WTC11 (cell line): ENCODE measurements at regions not wholly inside any gene's neighbourhood (a gene's known extent, or its start where the extent isn't known, plus 50 kb on each side); places are given as distances from the start of the nearest gene placed in this dataset.

ENCODE experiments used
- ATAC-seq: fragments of 200-7000 bp; cut with Tn5 transposase; 2 replicates; pipeline ENCODE4 v1.10.0; 2021; ENCODE audit warnings: mild to moderate bottlenecking, moderate library complexity
- CTCF ChIA-PET: fragments of 300-600 bp; sonication (Branson Sonifier 250); formaldehyde crosslinking; loops from one replicate; lab custom pipeline; 2021; ENCODE audit warnings: antibody characterized with exemption; lab: Charles Lee
- POLR2A ChIA-PET: fragments of 350-600 bp; sonication (Branson Sonifier 250); formaldehyde crosslinking; loops from one replicate; lab custom pipeline; 2021; ENCODE audit warnings: antibody characterized with exemption; lab: Charles Lee
- DNase-seq: peaks from one replicate; pipeline ENCODE4 v3.0.0; 2021; ENCODE audit warnings: low spot score
- H3K27ac Mint-ChIP-seq: 2 replicates; pipeline ENCODE4 v1.8.0; 2021; ENCODE audit warnings: mixed read lengths
- H3K27me3 Mint-ChIP-seq: 2 replicates; pipeline ENCODE4 v1.8.0; 2021; ENCODE audit warnings: low read depth, mild to moderate bottlenecking, moderate library complexity, mixed read lengths
- H3K36me3 Mint-ChIP-seq: 2 replicates; pipeline ENCODE4 v1.8.0; 2021; ENCODE audit warnings: mixed read lengths
- H3K4me1 Mint-ChIP-seq: 2 replicates; pipeline ENCODE4 v1.8.0; 2022; ENCODE audit warnings: mixed read lengths
- H3K4me3 Mint-ChIP-seq: 2 replicates; pipeline ENCODE4 v1.8.0; 2021; ENCODE audit warnings: mild to moderate bottlenecking, moderate library complexity, mixed read lengths
- H3K9me3 Mint-ChIP-seq: 2 replicates; pipeline ENCODE4 v1.8.0; 2021; ENCODE audit warnings: mixed read lengths
- AFF4 ChIP-seq: sonication (generic); formaldehyde crosslinking; IDR thresholded peaks from 2 replicates; pipeline ENCODE4 v1.8.1; 2023; ENCODE audit warnings: mild to moderate bottlenecking, missing genetic modification reagents, borderline replicate concordance
- ATF3 ChIP-seq: sonication (generic); formaldehyde crosslinking; conservative IDR thresholded peaks from 2 replicates; pipeline ENCODE4 v1.8.1; 2022; ENCODE audit warnings: mild to moderate bottlenecking, missing genetic modification reagents
- GABPB1 ChIP-seq: sonication (generic); formaldehyde crosslinking; IDR thresholded peaks from 2 replicates; pipeline ENCODE4 v1.8.1; 2023; ENCODE audit warnings: mild to moderate bottlenecking, missing genetic modification reagents
- HMGXB4 ChIP-seq: sonication (generic); formaldehyde crosslinking; IDR thresholded peaks from 2 replicates; pipeline ENCODE4 v1.8.1; 2023; ENCODE audit warnings: mild to moderate bottlenecking, moderate library complexity, missing genetic modification reagents
- MXD4 ChIP-seq: fragments of 250-450 bp; sonication (Bioruptor Pico); IDR thresholded peaks from 2 replicates; pipeline ENCODE4 v1.8.0; 2021; ENCODE audit warnings: mild to moderate bottlenecking, moderate library complexity, borderline replicate concordance
- TP53 ChIP-seq: sonication (generic); formaldehyde crosslinking; IDR thresholded peaks from 2 replicates; pipeline ENCODE4 v1.8.1; 2023; ENCODE audit warnings: mild to moderate bottlenecking, missing genetic modification reagents
- ZNF121 ChIP-seq: sonication (generic); formaldehyde crosslinking; IDR thresholded peaks from 2 replicates; pipeline ENCODE4 v1.8.0; 2023; ENCODE audit warnings: missing genetic modification reagents
- ZNF219 ChIP-seq: sonication (generic); formaldehyde crosslinking; IDR thresholded peaks from 2 replicates; pipeline ENCODE4 v1.8.0; 2023; ENCODE audit warnings: missing genetic modification reagents, mild to moderate bottlenecking, borderline replicate concordance
- ZNF416 ChIP-seq: fragments of 250-450 bp; sonication (Bioruptor Pico); IDR thresholded peaks from 2 replicates; pipeline ENCODE4 v1.9.0; 2021; ENCODE audit warnings: mild to moderate bottlenecking, inconsistent platforms
- ZNF425 ChIP-seq: fragments of 250-450 bp; sonication (Bioruptor Pico); conservative IDR thresholded peaks from 2 replicates; pipeline ENCODE4 v1.9.0; 2021; ENCODE audit warnings: mild to moderate bottlenecking
- TF ChIP-seq, protein P1 (sequence below): sonication (generic); formaldehyde crosslinking; IDR thresholded peaks from 2 replicates; pipeline ENCODE4 v1.8.0; 2023; ENCODE audit warnings: missing genetic modification reagents, mild to moderate bottlenecking, borderline replicate concordance
- TF ChIP-seq, protein P2 (sequence below): sonication (generic); formaldehyde crosslinking; IDR thresholded peaks from 2 replicates; pipeline ENCODE4 v1.8.1; 2022; ENCODE audit warnings: low read depth, mild to moderate bottlenecking, moderate library complexity, missing genetic modification reagents, borderline replicate concordance
- TF ChIP-seq, protein P3 (sequence below): fragments of 250-450 bp; sonication (Bioruptor Pico); IDR thresholded peaks from 2 replicates; pipeline ENCODE4 v1.9.0; 2021; ENCODE audit warnings: mild to moderate bottlenecking, borderline replicate concordance

GRCh38 chr6:48671505-48671904 is 560.5 kb upstream of the PTCHD4 start:
- DNase-seq (no peak), ATAC-seq (no peak)
- POLR2A ChIA-PET: no interaction called here
- CTCF ChIA-PET: no interaction called here
- Mint-ChIP-seq H3K4me1 (no peaks in the 10 kb centered on the region; the same call in 1 of the 2 replicates), H3K9me3 (peaks cover 26% of the 10 kb centered on the region), H3K36me3 (peaks cover 14% of the 10 kb centered on the region), H3K4me3 (no peak overlapping the region), H3K27me3 (no peaks in the 10 kb centered on the region), H3K27ac (no peak overlapping the region)
- TF ChIP-seq, protein P1, sequence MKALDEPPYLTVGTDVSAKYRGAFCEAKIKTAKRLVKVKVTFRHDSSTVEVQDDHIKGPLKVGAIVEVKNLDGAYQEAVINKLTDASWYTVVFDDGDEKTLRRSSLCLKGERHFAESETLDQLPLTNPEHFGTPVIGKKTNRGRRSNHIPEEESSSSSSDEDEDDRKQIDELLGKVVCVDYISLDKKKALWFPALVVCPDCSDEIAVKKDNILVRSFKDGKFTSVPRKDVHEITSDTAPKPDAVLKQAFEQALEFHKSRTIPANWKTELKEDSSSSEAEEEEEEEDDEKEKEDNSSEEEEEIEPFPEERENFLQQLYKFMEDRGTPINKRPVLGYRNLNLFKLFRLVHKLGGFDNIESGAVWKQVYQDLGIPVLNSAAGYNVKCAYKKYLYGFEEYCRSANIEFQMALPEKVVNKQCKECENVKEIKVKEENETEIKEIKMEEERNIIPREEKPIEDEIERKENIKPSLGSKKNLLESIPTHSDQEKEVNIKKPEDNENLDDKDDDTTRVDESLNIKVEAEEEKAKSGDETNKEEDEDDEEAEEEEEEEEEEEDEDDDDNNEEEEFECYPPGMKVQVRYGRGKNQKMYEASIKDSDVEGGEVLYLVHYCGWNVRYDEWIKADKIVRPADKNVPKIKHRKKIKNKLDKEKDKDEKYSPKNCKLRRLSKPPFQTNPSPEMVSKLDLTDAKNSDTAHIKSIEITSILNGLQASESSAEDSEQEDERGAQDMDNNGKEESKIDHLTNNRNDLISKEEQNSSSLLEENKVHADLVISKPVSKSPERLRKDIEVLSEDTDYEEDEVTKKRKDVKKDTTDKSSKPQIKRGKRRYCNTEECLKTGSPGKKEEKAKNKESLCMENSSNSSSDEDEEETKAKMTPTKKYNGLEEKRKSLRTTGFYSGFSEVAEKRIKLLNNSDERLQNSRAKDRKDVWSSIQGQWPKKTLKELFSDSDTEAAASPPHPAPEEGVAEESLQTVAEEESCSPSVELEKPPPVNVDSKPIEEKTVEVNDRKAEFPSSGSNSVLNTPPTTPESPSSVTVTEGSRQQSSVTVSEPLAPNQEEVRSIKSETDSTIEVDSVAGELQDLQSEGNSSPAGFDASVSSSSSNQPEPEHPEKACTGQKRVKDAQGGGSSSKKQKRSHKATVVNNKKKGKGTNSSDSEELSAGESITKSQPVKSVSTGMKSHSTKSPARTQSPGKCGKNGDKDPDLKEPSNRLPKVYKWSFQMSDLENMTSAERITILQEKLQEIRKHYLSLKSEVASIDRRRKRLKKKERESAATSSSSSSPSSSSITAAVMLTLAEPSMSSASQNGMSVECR (CRISPR knock-in tag): no peak
- TF ChIP-seq ZNF121 (no peak), ZNF416 (CRISPR knock-in tag) (no peak)

DNA sequence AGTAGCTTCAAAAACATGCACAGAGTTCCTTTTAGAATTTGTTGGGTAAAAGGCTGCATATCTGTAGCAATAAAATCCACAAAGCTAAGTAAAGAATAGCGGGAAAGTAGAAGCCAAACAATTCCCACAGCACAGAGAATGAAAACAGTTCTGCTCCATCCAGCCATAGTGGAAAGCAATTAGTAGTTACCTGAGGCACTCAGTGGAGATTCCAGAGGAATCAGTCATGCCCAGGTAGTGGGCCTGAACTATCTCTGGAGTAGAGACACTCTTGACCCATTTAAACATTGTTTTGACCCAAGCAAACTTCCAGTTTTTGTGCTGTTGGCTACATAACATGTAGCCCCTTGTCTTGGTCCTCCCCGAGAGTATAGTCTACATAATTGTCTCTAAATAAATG is 559.5 kb upstream of the PTCHD4 start:
- no peaks in the 10 kb centered on the region for H3K27me3 Mint-ChIP-seq
- TF ChIP-seq GABPB1 (CRISPR knock-in tag): no peak
- TF ChIP-seq, protein P2, sequence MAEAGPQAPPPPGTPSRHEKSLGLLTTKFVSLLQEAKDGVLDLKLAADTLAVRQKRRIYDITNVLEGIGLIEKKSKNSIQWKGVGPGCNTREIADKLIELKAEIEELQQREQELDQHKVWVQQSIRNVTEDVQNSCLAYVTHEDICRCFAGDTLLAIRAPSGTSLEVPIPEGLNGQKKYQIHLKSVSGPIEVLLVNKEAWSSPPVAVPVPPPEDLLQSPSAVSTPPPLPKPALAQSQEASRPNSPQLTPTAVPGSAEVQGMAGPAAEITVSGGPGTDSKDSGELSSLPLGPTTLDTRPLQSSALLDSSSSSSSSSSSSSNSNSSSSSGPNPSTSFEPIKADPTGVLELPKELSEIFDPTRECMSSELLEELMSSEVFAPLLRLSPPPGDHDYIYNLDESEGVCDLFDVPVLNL: no peak
- no peak for TF ChIP-seq HMGXB4 (CRISPR knock-in tag)
- TF ChIP-seq MXD4 (CRISPR knock-in tag): no peak
- no peak for TF ChIP-seq ATF3
- no peak for TF ChIP-seq ZNF425 (CRISPR knock-in tag)
- TF ChIP-seq ZNF219 (CRISPR knock-in tag): no peak
- TF ChIP-seq ZNF121: no peak
- TF ChIP-seq, all 79 proteins: peak for 0
- DNase-seq (no peak), ATAC-seq (no peak)
- H3K36me3 Mint-ChIP-seq: peaks cover 14% of the 10 kb centered on the region
- CTCF ChIA-PET: no interaction called here
- H3K9me3 Mint-ChIP-seq: peaks cover 26% of the 10 kb centered on the region
- POLR2A ChIA-PET: no interaction called here
- H3K4me3 Mint-ChIP-seq: no peak overlapping the region
- H3K27ac Mint-ChIP-seq: no peak overlapping the region
- no peaks in the 10 kb centered on the region; the same call in 1 of the 2 replicates for H3K4me1 Mint-ChIP-seq

GRCh38 chr6:48667797-48668196 is 556.8 kb upstream of the PTCHD4 start:
- ChIA-PET POLR2A (no interaction called here), CTCF (no interaction called here)
- Mint-ChIP-seq H3K4me1 (no peaks in the 10 kb centered on the region; the same call in 1 of the 2 replicates), H3K36me3 (peaks cover 14% of the 10 kb centered on the region), H3K4me3 (no peak overlapping the region), H3K9me3 (peaks cover 26% of the 10 kb centered on the region), H3K27ac (no peak overlapping the region), H3K27me3 (no peaks in the 10 kb centered on the region; the same call in 1 of the 2 replicates)
- DNase-seq (no peak), ATAC-seq (no peak)
- TF ChIP-seq, protein P3, sequence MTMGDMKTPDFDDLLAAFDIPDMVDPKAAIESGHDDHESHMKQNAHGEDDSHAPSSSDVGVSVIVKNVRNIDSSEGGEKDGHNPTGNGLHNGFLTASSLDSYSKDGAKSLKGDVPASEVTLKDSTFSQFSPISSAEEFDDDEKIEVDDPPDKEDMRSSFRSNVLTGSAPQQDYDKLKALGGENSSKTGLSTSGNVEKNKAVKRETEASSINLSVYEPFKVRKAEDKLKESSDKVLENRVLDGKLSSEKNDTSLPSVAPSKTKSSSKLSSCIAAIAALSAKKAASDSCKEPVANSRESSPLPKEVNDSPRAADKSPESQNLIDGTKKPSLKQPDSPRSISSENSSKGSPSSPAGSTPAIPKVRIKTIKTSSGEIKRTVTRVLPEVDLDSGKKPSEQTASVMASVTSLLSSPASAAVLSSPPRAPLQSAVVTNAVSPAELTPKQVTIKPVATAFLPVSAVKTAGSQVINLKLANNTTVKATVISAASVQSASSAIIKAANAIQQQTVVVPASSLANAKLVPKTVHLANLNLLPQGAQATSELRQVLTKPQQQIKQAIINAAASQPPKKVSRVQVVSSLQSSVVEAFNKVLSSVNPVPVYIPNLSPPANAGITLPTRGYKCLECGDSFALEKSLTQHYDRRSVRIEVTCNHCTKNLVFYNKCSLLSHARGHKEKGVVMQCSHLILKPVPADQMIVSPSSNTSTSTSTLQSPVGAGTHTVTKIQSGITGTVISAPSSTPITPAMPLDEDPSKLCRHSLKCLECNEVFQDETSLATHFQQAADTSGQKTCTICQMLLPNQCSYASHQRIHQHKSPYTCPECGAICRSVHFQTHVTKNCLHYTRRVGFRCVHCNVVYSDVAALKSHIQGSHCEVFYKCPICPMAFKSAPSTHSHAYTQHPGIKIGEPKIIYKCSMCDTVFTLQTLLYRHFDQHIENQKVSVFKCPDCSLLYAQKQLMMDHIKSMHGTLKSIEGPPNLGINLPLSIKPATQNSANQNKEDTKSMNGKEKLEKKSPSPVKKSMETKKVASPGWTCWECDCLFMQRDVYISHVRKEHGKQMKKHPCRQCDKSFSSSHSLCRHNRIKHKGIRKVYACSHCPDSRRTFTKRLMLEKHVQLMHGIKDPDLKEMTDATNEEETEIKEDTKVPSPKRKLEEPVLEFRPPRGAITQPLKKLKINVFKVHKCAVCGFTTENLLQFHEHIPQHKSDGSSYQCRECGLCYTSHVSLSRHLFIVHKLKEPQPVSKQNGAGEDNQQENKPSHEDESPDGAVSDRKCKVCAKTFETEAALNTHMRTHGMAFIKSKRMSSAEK (CRISPR knock-in tag): no peak
- no peak for TF ChIP-seq TP53 (CRISPR knock-in tag)
- no peak for TF ChIP-seq AFF4 (CRISPR knock-in tag)
